GM21576 (cell line): ENCODE measurements at regions not wholly inside any gene's neighbourhood (a gene's known extent, or its start where the extent isn't known, plus 50 kb on each side); places are given as distances from the start of the nearest gene placed in this dataset.
"Not testable (repeated sequence)": the region's sequence is repeated elsewhere in the genome, so short reads cannot be mapped to it uniquely, and the experiment has no call there.

Experiments
- ATAC-seq: cut with Tn5 transposase; IDR thresholded peaks from one replicate; pipeline ENCODE4 v1.9.1; 2021; ENCODE audit warnings: mild to moderate bottlenecking, moderate library complexity; ENCODE audit not compliant: unreplicated experiment

DNA sequence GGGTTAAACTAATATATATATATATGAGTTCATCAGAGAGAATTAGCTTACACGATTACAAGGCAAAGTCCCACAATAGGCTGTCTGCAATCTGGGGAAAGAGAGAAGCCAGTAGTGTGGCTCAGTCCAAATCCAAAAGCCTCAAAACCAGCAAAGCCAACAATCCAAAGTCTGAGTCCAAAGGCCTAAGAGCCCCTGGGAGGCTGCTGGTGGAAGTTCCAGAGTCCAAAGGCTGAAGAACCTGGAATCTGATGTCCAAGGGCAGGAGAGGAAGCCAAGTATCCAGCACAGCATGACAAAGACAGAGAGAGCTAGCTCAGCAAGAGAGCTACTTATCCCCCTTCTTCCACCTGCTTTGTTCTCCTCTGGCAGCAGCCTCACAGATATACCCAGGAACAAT, 274.7 kb upstream of the ID4 start:
- no peak for ATAC-seq

DNA sequence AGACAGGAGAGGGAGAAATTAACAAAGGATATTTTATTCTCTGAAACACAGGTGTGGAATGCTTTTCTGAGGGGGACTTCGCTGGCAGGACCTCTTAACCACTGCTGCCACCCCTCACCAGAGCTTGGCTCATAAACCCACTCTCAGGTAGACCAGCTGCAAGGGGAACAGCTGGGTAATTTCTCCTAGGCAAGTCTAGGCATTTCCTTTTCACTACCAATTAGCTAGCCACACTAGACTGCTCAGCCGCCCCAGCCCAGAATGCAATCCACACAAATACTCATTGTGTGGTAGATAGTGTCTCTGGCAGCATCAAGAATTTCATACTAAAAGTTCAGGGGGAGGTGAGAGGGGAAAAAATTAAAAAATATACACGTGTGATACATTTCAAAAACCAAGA, 267.6 kb upstream of the ID4 start:
- no peak for ATAC-seq

GRCh38 chr6:19571176-19571575, 266.0 kb upstream of the ID4 start:
- no peak for ATAC-seq

GRCh38 chr6:19578481-19578880, 258.7 kb upstream of the ID4 start:
- ATAC-seq, result no peak

DNA sequence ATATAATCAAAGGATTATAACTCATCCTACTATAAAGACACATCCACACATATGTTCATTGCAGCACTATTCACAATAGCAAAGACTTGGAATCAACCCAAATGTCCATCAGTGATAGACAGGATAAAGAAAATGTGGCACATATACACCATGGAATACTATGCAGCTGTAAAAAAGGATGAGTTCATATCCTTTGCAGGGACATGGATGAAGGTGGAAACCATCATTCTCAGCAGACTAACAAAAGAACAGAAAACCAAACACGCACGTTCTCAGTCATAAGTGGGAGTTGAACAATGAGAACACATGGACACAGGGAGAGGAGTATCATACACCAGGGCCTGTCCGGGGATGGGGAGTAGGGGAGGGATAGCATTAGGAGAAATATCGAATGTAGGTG, 253.0 kb upstream of the ID4 start:
- ATAC-seq, result not testable (repeated sequence)

DNA sequence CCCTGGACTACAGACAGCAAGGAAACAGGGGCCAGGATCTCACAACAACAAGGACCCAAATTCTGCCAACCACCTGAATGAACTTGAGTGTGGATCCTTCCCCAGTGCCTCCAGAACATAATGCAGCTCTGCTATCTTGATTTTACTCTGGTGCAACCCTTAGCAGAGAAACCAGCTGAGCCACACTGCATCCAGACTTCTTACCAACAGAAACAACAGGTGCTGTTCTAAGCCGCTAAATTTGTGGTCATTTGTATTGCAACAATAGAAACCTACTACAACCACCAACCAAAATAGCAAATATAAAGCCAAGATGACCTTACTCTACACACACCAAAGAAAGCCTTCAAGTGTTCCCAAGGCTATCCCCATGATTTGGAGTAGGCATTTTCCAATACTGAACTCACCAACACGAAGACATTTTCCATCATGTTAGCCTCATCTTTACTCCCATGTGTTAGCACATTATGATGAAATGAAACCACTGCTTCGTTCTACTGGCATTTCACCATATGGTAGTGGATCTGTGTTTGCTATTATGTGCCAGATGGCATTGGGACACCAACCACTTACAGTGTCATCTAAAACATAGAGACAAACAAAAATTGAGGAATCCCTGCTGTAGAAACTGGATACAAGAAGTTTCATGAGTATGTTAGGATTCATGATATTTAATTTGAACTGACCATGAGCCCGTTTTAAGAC, 249.8 kb upstream of the ID4 start:
- no peak for ATAC-seq

DNA sequence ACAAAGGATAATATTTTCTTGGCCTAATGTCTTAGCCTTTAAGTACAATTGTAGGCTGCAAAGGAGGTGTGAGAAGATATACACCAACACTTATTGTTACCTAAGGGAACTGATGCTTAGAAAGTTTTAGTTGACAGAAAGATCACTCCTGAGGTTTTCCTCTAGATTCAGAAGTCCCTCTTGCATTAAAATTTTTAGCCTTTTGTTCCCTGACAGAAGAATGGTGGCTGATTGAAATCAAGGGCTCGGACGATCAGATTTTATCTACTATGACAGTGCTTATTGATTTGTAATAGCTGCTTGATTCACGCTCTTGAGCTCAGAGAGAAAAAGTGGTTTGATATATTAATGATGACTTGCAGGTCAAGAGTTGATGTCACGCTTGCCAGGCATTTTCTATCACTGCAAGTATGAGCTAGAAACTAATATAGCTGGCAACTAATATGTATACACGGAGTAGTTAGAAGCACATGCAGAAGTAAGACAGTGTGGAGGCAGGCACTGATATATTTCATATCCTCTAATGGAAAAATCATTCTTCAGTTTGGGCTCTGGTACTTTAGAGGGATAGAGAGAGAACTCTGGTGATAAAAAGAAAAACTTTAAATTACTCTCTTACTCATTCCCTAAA, 246.6 kb upstream of the ID4 start:
- no peak for ATAC-seq

DNA sequence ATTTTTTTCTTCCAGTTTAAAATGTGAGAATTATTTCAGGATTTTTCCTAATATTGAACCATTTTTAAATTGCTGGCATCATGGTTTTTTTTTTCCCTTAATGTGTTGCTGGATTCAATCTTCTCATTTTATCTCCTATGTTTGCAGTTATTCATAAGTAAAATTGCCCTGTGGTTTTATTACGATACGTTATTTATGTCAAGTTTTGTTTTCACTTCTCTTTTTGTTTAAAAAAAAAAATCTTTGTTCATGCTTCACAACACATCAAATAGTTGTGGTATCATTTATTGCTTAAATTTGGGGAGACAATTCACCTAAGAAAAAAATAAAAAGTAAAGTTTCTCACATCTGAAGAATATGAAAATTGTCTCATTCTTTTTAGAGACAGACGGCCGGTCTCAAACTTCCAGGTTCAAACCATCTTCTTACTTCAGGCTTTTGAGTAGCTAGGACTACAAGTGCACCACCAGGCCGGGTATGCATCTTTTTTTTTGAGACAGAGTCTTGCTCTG, 239.3 kb upstream of the ID4 start:
- no peak for ATAC-seq

DNA sequence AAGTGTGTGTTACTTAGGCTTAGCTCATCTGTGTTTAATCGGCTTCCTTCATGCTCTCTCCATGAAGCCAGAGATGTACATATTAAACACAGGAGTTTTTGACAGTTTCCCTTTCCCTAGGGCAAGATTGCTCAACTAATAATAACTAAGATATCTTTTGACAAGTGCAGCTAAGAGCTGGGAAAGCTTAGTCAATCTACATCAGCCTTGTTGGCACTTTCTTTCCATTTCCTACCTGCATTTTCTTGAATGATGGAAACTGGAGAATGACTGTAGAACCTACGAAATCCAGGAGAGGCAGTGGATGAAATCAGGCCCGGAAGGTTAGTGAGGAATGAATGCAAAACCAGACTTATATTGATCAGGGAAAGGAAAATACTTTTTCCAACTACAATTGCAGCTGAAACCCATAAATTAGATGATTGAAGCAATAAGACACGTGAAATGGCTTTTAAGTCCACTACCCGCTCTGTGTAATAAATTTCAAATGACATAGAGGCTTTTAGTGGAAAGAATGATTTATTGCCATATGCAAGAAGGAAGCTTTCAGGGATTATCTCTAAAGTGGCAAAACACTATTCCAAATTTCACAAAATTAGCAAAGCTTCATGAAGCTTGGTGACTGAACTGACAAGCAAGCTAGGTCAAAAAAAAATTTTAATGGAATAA, 237.2 kb upstream of the ID4 start:
- no peak for ATAC-seq

DNA sequence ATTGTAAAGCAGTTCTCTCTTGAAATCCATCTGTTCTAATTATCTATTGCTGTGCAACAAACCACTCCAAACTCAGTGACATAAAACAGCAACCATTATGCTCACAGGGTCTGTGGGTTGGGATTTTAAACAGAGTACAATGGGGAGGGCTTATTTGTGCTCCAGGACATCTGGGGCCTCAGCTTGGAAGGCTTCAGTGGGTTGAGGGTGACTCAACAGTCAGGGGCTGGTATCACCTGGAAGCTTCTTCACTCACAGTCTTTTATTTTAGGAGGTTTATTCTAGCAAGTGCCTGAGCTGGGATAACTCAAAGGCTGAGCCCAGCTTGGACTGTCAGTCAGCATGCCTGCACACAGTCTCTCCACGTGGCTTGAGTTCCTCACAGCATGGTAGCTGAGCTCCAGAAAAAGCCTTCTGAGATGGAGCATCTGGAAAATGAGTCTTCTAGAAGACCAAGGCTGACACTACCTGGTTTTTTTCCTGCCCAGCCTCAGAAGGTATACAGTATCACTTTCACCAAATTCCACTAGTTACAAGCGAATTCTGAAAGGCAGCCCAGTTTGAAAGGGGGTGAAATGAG, 234.6 kb upstream of the ID4 start:
- ATAC-seq, result no peak

DNA sequence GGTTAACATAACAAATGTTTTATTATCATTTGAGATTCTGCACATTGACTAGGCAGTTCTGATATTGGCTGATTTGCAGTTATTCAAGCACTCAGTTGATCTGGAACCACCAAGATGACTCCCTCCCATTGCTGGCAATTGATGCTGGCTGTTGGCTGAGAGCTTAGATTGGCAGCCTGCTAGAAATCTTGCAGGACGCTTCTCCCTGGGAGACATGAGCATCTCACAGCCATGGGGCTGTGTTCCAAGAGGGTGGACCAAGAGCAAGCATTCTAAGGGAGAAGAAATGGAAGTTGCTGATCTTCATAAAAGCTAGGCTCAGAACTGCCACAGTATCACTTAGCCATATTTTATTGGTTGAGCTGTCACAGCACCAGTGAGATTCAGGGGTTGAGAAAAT, 233.4 kb upstream of the ID4 start:
- ATAC-seq, result no peak

DNA sequence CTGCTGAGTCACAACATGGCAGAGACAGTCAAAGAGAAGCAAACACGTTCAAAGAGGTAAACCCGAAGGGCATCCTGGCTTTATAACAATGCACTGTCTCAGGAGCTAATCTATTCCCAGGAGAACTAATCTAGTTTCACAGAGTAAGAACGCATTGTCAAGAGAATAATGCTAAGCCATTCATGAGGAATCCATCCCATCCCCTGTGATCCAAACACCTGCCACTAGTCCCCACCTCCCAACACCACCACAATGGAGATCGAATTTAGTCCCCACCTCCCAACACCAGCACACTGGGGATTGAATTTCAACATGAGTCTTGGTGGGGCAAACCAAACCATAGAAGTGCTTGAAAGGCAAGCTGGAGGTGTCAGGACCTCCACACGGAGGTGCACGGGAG, 231.5 kb upstream of the ID4 start:
- no peak for ATAC-seq

- no peak for ATAC-seq
Observed at GRCh38 chr6:19608546-19608945, 228.6 kb upstream of the ID4 start.

- ATAC-seq, result no peak
Observed at GRCh38 chr6:19609972-19610641, 227.1 kb upstream of the ID4 start.

DNA sequence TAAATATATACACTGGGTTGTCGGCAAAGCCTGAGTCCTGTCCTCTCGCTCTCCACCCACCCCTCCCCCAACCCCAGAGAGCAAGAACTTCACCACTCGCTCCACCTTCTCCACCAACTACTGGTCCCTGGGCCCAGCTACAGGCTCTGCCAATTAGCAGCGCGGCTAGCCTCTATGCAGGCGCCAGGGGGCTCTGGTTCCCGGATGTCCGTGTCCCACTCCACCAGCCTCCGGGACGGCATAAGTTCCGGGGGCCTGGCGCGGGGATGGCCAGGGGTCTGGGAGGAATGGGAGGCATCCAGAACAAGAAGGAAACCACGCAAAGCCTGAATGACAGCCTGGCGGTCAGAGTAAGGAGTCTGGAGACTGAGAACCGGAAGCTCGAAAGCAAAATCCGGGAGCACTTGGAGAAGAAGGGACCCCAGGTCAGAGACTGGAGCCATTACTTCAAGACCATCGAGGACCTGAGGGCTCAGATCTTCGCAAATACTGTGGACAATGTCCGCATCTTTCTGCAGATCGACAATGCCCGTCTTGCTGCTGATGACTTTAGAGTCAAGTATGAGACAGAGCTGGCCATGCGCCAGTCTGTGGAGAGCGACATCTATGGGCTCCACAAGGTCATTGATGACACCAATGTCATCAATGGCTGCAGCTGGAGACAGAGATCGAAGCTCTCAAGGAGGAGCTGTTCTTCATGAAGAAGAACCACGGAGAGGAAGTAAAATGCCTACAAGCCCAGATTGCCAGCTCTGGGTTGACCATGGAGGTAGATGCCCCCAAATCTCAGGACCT, 224.3 kb upstream of the ID4 start:
- ATAC-seq, result not testable (repeated sequence)

- ATAC-seq, result no peak
Observed at GRCh38 chr6:19613678-19614077, 223.5 kb upstream of the ID4 start.

GRCh38 chr6:19616022-19616421, 221.1 kb upstream of the ID4 start:
- ATAC-seq, result no peak

GRCh38 chr6:19632230-19632629, 204.9 kb upstream of the ID4 start:
- ATAC-seq, result no peak

GRCh38 chr6:19632786-19633185, 204.4 kb upstream of the ID4 start:
- ATAC-seq, result no peak

- no peak for ATAC-seq
Observed at GRCh38 chr6:19635728-19636127, 201.4 kb upstream of the ID4 start.
